Stimulated activated CD8-positive, alpha-beta memory T cell treated with anti-CD3 and anti-CD28 coated beads, Interleukin-4, amount 100 ng/mL, for 48 hours (primary cell): ENCODE measurements at regions not wholly inside any gene's neighbourhood (a gene's known extent, or its start where the extent isn't known, plus 50 kb on each side); places are given as distances from the start of the nearest gene placed in this dataset.
"Not testable (repeated sequence)": the region's sequence is repeated elsewhere in the genome, so short reads cannot be mapped to it uniquely, and the experiment has no call there.

Experiments used
- DNase-seq: peaks from one replicate; pipeline ENCODE4 v3.0.0-alpha.2; 2020

DNA sequence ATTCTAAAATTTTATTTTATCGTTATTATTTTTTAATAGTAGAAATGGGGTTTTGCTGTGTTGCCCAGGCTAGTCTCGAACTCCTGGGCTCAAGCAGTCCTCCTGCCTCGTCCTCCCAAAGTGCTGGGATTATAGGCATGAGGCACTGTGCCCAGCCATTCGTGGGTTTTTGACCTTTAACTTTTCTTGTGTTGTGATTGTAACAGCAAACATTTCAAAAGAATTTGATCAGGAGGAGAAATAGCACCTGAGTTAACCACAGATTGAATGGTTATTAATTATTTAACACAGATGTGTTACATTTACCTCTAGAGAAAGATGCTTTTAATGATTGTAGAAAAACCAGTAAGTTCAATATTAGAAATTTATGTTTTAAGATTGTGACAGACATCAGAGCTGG is 132.0 kb downstream of the HAUS1 start:
- DNase-seq = no peak

DNA sequence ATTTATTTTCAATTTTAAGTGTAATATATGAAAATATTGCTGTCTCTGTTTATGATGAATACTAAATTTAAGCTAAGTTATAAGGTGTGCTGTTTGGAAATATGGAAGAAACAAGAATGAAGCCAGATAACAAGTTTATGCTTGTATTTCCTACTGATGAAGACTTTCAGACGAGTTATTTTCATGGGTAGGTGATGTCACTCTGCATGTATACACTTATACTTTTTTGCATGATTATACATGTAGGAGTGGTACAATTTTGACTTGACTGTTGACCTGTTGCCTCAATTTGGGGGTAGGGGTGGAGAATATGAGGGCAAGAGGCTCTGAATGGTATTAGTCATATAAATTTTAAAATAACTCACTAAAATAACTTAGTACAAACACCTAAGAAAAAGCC is 133.7 kb downstream of the HAUS1 start:
- no peak for DNase-seq

DNA sequence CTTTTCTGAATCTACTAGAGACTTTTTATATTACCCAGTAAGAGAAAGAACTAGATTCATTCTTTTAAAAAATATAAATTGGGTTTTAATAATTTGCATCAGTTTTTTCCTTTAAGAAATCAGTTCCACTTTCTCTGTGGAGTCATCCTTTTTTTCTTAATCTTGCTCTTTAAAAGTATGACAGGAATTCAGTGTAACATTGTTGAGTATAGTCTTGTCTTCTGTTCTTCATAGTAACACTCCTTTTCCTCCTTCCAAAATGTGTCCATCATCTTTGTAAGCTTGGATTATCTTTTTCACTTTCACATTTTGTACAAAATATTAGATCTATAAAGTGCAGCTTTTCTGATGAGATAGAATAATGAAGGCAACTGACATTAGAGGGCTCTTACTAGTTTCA is 135.4 kb downstream of the HAUS1 start:
- DNase-seq = no peak

DNA sequence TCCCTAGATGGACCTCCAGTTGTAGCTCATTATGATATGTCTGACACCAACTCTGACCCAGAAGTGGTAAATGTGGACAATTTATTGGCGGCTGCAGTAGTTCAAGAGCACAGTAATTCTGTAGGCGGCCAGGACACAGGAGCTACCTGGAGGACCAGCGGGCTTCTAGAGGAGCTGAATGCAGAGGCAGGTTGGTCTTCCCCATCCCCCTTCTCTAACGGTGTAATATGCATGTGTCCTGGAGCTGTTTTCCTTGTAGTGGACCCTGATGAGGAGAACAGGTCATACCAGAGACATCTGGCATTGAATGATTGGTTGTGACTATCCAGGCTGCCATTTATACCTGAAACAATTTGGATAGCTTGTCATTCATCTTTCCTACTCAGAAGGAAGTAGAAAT is 135.8 kb downstream of the HAUS1 start:
- no peak for DNase-seq

DNA sequence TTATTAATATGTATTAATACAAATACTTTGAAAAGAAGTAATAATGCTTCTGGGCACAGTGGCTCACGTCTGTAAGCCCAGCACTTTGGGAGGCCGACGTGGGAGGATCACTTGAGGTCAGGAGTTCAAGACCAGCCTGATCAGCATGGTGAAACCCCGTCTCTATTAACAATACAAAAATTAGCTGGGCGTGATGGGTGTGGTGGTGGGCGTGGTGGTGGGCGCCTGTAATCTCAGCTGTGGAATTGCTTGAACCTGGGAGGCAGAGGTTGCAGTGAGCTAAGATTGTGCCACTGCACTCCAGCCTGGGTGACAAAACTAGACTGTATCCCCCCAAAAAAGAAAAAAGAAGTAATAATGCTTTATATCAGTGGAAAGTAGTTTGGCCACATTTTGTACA is 137.2 kb downstream of the HAUS1 start:
- DNase-seq = not testable (repeated sequence)

DNA sequence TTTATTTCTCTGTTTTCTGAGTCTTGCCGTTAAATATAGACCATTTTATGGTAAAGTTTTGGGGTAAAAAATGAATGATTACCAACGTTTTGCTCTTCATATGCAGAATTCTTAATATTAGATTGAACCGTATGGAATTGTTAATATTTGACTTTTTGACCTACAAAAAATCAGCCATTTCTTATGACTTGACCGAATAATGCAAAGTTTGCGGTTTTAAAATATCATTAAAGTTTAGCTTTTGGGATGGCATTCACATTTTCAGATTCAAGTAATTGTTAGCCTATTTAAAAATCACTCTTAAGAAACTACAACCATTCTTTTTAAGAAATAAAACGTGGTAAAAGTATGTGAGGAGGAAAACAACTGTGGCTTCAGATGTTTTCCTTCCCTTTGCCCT is 138.0 kb downstream of the HAUS1 start:
- no peak for DNase-seq

DNA sequence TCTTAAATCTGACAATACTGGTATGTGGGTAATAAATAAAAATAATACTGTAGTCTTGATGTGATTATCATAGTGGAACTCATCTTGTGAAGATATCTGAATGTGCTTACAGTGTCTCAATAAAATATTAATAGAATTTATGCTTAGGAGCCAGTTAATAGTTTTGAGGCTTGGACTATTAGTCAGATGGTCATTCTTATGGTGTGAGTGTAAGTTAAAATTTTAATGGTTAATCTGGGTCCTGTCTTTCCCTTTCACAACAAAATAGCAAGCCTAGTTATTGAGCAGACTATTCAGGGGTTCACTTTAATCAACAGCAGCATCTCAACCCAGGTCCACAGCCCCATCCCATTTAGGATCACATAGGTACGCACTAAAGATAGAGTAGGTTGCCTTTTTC is 138.9 kb downstream of the HAUS1 start:
- DNase-seq = no peak

DNA sequence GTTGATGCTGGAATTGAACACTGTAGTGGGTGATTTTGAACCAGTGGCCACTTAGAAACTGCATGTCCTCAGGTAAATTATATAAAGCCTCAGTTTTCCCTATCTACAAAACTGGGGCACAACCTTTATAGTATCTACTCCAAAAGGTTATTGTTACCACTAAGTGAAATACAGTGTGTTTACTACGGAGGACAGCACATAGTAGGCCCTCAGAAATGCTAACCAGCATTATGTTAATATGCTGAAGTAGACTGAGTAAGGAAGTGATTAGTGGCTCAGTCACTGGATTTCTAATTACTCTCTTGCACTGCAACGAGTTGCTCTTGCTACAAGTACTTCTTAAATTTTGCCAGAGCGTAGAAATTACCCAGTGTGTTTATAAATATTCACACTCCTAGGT is 139.5 kb downstream of the HAUS1 start:
- no peak for DNase-seq

DNA sequence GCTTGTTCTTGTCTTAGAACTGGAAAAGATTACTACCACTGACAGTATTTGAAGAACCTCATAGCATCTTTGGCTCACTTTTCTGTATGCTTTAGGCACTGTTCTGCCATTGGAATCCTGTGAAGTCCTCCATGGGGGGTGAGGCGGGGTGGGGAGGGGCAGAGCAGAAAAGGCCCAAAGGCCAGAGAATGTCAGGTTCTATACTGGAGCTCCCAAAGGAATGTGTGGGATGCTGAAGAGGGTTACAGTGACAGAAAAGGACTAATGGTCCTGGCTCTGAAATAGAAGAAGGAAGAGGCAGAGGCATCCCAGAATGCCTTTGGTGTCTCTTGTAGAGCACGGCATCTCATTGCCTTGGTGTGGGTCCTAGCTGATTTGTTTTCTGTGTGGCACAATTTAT is 141.9 kb downstream of the HAUS1 start:
- DNase-seq = no peak

DNA sequence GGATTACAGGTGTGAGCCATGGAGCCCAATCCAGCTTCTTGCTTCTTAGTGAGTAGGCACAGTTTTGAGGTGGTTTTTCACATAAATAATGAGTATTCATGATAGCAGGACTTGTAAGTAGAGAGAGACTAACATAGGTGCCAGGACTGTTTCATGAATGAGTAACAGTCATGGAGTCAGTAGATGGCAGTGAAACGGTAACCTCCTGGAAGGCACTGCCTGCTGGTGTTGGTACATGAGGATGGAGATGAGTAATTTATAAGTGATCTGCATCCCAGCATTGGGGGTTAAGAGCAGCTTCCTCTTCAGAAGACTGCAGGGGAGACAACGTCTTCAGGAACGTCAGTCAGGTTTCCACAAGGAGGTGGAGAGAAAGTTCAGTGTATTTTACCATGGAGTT is 143.8 kb downstream of the HAUS1 start:
- no peak for DNase-seq

DNA sequence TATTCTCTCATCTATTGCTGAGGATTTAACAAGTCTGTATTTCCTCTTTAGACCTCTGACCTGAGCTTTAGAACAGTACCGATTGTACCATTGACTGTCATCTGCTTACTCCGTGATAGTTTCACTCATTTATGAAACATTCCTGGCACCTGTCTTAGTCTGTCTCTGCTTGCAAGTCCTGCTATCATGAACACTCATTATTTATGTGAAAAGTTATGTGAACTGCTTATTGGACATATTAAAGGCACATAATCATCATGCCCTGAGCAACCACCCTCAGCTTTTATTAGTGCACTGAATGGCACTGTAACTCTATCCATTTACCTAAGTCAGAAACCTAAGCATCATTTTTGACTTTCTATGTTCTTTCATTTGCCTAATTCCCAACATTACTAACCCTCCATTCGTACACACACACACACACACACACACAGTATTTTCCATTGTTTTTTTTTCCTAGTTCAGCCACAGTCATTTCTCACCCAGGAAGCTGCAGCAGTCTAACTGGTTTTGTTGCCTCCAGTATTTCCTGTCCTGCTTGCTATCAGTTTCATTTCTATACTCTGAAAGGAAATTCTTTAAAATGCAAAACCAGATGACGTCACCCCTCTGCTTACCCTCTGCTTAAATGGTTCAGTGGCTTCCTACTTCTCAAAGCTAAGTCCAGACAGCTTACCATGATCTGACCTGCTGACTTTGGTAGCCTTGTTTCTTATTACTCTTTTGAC is 146.1 kb downstream of the HAUS1 start:
- DNase-seq = peak; percentile 47

DNA sequence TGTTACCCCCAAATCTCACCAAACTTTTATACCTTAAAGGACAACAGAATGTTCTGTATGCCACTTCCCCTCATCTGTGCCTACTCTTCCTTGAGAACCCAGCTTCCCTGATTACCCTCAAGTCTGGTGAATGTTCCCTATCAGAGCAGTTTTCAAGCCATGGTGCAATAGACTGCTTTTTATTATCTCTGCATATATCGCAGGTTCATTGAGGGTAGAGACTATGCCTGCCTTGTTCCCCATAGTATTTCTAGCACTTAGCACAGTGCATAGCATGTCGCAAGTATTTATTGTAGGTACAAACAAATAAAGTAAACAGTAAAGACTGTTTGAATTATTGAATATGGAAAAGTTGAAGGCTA is 146.6 kb downstream of the HAUS1 start:
- DNase-seq = no peak

DNA sequence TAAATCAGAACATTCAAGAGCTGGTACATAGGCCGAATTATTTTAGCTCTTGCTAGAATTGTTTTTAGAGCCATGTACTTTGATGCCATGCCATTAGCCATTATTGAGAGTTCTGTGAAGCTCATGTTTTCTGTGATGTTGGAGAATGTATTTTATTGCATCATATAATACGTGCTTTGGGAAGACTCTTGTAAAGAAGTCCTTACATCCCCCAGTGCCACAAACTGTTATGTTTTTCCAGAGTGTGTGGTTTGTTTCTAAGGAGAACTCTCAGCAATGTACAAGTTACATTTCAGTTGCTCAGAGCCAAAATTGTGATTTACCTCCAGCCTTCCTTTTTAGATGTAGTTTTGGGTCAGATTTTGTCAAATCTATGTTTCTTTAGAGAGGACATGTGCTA is 148.6 kb downstream of the HAUS1 start:
- DNase-seq = no peak

DNA sequence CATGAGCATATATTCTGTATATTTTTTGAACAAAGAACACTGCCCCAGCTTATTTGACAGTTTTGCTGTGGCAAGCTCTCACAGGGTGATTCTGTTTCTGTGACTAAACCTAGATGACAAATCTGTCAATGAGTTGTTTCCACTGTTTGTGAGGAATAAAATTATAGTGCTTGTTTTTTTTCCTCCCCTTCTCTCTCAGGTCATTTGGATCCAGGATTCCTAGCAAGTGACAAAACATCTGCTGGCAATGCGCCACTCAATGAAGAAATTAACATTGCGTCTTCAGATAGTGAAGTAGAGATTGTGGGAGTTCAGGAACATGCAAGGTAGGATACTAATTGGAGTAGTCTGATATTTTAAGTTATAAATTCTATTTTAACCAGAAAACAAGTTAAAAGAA is 149.3 kb downstream of the HAUS1 start:
- DNase-seq = no peak

DNA sequence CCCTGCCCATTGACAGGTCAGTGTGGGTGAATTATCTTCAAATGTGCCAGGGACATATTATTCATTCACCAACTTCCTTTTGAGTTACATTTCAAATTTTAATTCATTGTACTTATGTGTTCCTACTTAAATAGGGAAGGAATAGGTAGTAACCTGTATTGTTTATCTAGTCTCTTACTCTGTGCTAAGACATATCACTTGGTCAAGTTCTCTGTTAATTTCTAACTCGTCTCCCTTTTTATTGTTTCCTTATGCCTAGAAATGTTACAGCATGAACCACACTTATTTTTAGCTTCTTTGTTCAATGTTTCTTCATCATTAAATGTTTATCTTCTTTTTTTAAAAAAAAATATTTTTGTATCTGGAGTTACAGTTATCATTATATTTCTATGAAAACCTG is 151.9 kb downstream of the HAUS1 start:
- DNase-seq = no peak

DNA sequence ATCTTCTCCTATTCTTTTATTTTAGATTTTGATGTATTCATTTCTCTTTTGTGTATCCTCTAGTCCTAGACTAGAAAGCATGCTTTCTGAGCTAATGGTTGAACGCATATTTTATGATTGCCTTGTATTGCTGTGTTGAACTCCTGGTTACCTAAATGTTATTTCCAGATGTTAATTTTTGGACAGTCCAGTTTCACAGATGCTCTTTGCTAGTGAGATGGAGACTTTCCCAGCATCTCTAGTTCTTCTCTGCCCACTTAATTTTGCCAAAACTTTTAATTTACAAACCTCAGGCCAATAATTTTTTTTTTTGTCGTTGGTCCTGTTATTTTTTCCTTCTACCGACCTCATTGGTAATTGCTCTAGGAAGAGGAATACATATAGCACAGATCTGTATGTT is 153.2 kb downstream of the HAUS1 start:
- no peak for DNase-seq

DNA sequence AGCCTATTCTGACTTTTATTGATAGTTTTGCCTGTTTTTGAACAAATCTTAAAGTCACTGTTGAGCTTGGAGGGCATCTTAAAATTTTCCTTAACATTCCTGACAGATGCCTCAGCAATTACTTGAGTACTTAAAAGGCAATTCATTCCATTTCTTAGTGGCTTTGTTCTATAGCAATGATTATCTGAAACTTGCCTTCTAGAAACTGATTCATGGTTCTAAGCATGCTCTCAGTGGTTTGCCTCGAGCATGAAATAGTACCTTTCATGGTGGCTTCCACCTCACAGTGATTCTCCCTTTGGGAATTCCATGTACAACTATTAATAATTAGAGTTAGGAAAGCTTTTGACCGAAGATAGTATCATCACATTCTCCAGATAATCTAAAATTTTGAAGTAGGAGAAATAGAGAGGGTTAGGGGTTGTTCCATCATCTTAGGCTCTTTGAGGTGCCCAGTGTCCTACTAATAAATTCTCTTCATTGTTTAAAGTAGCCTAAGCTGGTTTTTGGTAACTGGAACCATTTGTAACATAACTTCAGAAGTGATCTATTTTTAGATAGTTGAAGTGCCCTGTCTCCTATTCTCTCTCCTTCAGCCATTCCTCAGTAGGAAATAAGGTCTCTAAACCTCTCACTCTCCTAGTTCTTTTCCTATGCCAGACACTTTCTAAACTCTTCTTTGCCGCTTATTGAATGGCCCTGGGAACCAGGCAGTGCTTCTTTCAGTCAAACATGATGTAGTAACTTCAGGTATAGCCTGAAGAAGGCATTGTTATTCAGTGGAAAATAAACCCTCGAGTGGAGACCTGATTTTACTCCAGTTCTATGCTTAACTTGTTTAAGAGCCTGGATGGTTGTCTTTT is 156.1 kb downstream of the HAUS1 start:
- DNase-seq = no peak

DNA sequence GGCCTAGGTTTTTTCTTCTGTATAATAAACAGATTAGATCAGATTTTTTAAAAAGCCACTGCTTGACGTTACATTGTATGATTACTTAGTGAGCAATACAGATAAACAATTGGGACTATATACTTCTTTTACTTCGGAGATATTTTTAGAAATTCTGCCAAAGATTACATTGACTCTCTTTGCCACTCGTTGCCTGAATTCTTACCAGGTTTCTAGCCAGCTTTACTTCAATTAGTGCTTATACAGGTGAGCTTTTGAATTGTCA is 156.6 kb downstream of the HAUS1 start:
- no peak for DNase-seq

DNA sequence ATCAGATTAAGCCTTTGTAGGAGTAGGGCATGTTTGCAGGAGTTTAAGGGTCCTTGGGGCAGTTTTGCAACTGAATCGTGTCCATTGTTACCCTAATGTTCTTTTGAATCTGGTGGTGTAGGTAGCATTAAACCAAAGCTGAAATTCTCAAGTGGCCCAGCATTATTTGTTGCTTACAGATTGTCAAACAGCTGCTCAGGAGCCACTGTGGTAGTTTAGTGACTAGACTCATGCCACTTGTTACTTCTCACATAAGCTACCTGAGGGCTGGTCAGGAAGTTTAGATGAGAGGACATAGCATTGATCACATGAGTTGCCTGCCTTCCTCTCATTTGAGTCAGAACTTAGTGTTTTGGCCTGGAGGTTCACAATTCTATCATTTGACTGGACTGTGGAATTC is 157.6 kb downstream of the HAUS1 start:
- no peak for DNase-seq

DNA sequence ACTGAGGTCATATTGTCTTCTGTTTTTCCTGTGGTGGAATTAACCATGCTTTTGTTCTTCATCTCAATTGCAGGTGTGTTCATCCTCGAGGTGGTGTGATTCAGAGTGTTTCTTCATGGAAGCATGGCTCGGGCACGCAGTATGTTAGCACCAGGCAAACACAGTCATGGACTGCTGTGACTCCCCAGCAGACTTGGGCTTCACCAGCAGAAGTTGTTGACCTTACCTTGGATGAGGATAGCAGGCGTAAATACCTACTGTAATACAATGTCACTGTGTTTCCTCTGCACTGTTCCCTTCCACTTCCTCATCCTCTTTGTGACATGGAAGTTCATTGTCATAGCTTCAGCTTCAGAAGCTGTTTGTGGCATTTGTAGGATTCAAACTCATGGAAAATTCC is 158.7 kb downstream of the HAUS1 start:
- no peak for DNase-seq

DNA sequence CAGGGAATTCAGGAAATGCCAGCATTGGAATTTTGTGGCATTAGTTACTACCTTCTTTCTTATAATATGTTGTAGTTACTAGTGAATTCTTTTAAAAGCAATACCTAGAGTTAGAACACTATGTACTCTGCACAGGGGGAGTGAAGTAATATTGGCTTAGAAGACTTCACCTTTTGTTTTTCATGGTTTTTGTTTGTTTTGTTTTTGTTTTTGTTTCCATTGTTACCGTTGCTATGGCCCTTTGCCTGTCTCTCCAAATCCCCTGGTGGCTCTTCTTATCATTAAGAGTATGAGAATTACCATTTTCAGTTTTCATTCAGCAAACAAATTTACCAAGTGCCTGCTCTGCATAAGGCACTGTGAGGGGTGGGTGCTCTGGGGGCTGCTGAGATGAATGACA is 160.1 kb downstream of the HAUS1 start:
- DNase-seq = no peak

DNA sequence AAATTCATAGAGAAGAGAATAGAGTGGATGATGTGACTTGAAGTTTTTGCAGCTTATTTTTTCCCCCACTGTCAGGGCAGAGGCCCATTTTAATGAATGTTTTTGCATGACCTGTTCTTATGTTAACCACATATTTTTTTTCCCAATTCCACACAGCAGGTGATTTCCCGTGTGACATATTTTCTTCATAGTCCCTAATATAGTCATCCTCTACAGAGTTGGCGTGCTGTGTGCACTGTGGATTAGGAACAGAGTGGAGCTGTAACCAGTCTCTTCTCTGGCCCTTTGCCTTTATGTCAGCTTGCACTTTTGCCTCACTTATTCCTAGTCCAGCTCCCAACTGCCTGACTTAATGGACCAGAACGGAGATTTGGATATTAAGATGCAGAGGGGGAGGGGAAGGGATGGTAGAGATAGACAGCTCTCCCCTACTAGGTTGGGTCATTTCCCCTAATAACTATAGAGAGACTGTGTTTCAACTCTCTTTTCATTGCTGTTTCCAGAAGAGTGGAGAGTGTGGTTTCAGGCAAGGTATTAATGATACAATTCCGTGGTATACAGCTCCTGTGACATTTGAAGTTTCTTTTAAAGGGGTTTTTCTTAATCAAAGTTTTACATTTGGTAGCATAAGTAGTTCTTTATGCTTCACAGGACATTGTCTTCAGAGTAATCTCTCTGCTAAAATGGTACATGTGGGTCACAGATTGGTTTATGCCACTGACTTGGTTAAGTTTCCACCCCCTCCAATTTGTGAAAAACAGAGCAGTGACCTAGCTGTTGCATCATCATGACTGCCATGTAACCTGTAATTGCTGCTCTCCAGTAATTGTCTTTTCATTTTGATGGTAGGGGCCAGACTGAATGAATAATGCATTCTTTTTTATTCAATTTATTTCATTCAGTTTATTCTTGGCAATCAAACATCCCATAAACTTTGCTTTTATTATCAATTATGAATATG is 161.3 kb downstream of the HAUS1 start:
- DNase-seq = no peak

DNA sequence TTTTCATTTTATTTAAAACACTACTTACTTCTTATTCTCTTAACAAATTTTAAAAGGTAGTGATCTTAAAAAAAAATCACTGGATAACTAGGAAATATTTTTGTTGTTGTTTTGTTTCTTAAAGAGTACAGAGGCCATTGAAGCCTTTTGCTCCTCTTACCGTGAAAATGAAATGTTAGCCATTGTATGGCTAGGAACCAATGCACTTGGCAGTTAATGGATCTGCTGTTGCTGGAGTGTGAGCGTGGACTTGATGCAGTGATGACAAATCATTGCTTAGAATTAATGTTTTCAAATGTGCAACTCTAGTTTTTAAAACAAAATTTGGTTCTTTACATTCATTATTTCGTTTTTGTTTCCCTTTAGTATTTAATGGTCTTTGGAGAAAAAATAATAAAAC is 162.3 kb downstream of the HAUS1 start:
- no peak for DNase-seq

DNA sequence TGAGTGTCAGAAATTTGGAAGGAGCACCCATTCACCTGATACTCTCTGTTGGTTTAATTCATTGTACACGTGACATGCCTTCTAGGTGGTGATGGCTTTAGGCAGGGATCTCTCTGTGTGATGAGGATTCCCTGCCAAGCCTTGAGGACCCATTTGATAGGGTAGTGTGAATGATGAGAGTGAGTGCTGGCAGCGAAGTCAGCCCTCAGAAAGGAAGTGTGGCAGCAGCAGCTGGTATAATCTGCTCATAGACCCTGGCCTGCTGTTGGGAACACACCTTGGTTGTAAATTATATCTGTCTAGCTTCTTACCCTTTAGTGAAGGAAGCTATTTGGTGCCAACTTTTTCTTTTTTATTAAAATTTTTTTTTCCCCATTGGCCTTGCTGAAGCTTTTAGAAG is 164.5 kb downstream of the HAUS1 start:
- no peak for DNase-seq
